ENCODE measurements at regions not wholly inside any gene's neighbourhood (a gene's known extent, or its start where the extent isn't known, plus 50 kb on each side); places are given as distances from the start of the nearest gene placed in this dataset.

DNA sequence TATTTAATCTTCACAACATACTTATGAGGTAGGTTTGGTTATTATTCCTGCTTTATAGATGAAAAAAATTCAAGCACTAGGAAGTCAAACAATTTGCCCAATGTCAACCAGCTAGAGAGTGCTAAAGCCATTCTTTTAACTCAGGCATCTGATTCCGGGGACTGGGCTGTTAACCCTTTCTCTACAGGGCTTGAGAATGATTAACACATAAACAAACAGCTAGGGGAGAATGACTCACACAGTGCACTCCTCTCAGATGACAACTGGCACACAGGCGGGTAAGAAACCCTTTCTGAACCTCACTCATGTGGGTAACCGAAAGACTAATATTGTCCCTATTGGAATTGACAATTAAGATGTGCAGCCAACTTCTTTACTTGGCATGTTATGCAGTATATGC, 86.3 kb upstream of the FSHR start:
- no peak for TF ChIP-seq CTCF (IDR thresholded peaks at IDR 0.05)
- no peak for TF ChIP-seq POLR2AphosphoS5 (IDR thresholded peaks at IDR 0.05; ENCODE audit: low read depth, low read length)
- TF ChIP-seq TCF7L2 (IDR thresholded peaks at IDR 0.05; ENCODE audit: low read depth, low read length) = no peak

All from Panc1 (cell line).